ENCODE measurements at regions not wholly inside any gene's neighbourhood (a gene's known extent, or its start where the extent isn't known, plus 50 kb on each side); places are given as distances from the start of the nearest gene placed in this dataset.

- Histone ChIP-seq H3K9ac (replicated peaks; ENCODE audit: extremely low read depth, insufficient read depth, low read length) (no peak overlapping the region), H3K27ac (ENCODE audit: insufficient read depth, low read depth, low read length) (no peak overlapping the region), H3K4me3 (replicated peaks in 1 of 3; ENCODE audit: insufficient read depth in 1 of 3, low read depth in 1 of 3, low read length in 3 of 3) (no peak overlapping the region), H3K4me1 (ENCODE audit: control insufficient read depth, extremely low read depth, insufficient read depth, low read length) (no peaks in the 10 kb centered on the region), H3K36me3 (ENCODE audit: control insufficient read depth in 2 of 2, extremely low read depth in 1 of 2, insufficient read depth in 2 of 2, low read length in 2 of 2) (no peaks in the 10 kb centered on the region), H2AFZ (ENCODE audit: low read depth, low read length) (no peak overlapping the region), H3K27me3 (ENCODE audit: control insufficient read depth in 2 of 2, insufficient read depth in 2 of 2, low read length in 2 of 2) (no peaks in the 10 kb centered on the region), H3K4me2 (ENCODE audit: insufficient read depth, low read length) (no peak overlapping the region), H3K9me1 (replicated peaks; ENCODE audit: control insufficient read depth, extremely low read depth, insufficient read depth, low read length) (no peaks in the 10 kb centered on the region), H3K9me3 (replicated peaks; ENCODE audit: control insufficient read depth, insufficient read depth, low read length) (no peaks in the 10 kb centered on the region), H4K20me1 (replicated peaks; ENCODE audit: control insufficient read depth, extremely low read depth, insufficient read depth, low read length) (no peaks in the 10 kb centered on the region), H3K79me2 (ENCODE audit: control insufficient read depth, insufficient read depth, low read length) (no peaks in the 10 kb centered on the region)
- FAIRE-seq: no peak
- CTCF ChIA-PET: interaction anchor here (1.0 kb wide), 1 partner anchor 233 kb away, joined by 3 read pairs; no protein-coding TSS in a partner anchor
- DNase-seq (ENCODE audit: low read depth, low spot score): no peak
- POLR2A ChIA-PET: no interaction called here
- intact Hi-C loops (cut with micrococcal nuclease): no loop called here
- TF ChIP-seq POLR2AphosphoS5 (IDR thresholded peaks at IDR 0.05; ENCODE audit: insufficient read depth, low read depth, low read length): no peak
- TF ChIP-seq EZH2 (IDR thresholded peaks at IDR 0.05; ENCODE audit: borderline replicate concordance, low read depth, low read length, severe bottlenecking): no peak
- no peak for TF ChIP-seq JUN (IDR thresholded peaks at IDR 0.05; ENCODE audit: borderline replicate concordance, insufficient read depth, insufficient read length, low read depth)
- no peak for TF ChIP-seq MAX (IDR thresholded peaks at IDR 0.05; ENCODE audit: insufficient read depth, insufficient read length)
- no peak for TF ChIP-seq MYC (IDR thresholded peaks at IDR 0.05; ENCODE audit: low read depth, low read length)
- no peak for TF ChIP-seq GATA2 (IDR thresholded peaks at IDR 0.05; ENCODE audit: insufficient read depth, insufficient read length, low read depth, low read length)
- no peak for TF ChIP-seq POLR2A (IDR thresholded peaks at IDR 0.05; ENCODE audit: low read depth, low read length)
- TF ChIP-seq CTCF (IDR thresholded peaks at IDR 0.05; ENCODE audit: extremely low read depth in 1 of 2, insufficient read depth in 1 of 2, low read depth in 1 of 2, low read length in 2 of 2): no peak
- BruUV-seq (replicated peaks): no TSS peak
- dilution Hi-C loops (cut with MboI; ENCODE audit: extremely low pct_ligation_motif_present, low sequenced_read_pairs): no loop called here
Observed at GRCh38 chr5:125874717-125875116, 548.5 kb upstream of the GRAMD2B start.

Measured in endothelial cell of umbilical vein (primary cell).